GM21528 (cell line): ENCODE measurements at regions not wholly inside any gene's neighbourhood (a gene's known extent, or its start where the extent isn't known, plus 50 kb on each side); places are given as distances from the start of the nearest gene placed in this dataset.

Experiments used
- ATAC-seq: cut with Tn5 transposase; IDR thresholded peaks from one replicate; pipeline ENCODE4 v1.9.1; 2021; ENCODE audit warnings: mild to moderate bottlenecking, moderate library complexity; ENCODE audit not compliant: unreplicated experiment, low FRiP score

DNA sequence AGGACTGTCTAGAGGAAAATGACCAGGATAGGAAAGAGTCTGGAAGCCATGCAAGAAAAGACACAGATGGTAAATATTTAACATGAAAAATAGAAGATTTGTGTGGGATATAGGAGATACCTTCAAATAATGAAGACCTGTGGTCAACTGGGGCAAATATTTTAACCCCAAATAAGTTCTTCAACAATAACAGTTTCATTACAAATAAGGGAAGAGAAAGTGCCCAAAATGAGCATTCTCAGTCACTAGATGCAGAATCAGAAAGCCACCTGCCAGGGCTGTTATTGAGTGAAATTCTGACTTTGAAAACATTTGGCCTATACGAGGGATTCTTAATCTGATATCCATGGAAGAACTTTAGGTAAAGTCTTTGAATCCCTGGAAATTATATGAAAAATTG, 231.2 kb upstream of the PLEKHG7 start:
- peak; percentile 45 for ATAC-seq

DNA sequence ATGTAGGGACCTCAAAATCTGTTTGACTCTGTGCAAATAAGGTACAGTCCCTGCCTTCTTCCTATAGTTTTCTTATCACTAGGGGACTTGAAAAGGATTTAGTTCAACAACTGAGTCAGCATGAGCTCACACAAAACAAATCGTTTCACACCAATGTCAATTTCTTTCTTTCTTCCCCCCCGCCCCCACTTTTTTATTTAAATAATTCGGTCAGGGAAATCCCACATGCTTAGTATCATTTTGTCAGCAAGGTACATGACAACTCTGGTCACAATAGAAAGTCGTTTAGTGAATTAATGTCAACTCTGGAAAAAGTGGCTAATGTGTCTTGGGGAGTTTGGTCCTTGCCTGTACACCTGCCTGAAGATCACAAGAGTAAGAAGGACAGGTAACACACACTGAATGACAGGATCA, 232.2 kb upstream of the PLEKHG7 start:
- no peak for ATAC-seq

DNA sequence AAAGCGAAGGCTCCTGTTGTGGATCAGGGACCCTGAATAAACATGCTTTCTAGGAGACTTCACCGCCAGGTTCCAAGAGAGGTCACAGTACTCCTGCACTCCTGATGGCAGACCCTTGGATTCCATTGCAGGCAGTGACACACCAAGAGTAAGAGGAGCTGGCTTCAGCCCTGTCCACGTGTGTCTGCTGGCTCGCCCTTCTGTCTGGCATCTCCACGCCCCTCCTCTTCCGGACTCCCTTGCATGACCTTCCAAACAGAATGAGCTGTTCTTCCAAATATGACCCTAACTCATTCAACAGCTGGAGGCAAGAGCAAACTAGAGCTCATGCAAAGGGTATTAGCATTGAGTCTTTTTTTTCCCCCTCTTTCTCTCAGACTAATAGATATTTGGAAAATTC, 233.0 kb upstream of the PLEKHG7 start:
- no peak for ATAC-seq

DNA sequence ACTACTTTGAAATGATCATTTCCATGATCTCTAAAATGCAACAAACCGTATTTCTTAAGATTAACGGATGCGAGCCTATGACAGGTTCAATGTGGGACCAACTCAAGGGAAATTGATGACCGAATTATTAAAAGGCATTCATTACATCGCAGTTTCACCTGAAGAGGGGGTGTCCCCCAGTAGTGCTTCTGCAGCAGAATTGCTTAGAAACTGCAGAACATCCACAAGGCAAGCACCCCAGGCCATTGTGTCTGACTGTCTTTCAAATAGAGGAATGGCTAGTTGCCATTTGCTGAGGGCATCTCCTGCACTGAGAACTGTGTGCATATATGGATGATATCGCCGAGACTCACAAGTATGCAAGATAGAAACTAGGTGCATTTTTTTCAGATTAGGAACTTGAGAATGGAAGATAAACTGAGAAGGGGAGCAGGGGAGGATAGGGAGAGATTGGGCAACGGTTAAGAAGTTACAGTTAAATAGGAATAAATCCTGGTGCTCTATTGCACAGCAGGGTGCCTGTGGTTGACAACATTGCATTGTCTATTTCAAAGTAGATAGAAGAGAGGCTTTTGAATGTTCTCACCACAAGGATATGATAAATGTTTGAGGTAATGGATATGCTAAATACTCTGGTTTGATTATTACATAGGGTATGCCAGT, 234.3 kb upstream of the PLEKHG7 start:
- no peak for ATAC-seq

DNA sequence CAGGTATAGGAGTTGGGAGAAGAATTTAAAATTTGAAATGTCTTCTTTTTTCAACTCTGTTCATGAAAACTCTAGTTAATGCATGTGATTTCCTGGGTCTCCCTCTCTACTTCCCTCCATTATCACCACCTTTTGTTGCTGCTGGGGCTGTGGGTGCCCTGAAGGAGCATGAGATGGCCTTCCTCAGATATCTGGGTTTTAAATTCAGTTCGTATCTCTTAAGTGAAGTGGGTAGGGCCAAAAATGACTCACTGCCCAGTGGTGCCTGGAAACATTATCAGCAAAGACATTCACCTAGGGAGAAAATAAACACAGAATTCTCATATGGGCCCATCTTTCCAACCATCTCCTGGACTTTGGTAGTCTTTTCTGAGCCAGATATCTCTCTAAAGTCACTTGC, 234.9 kb upstream of the PLEKHG7 start:
- no peak for ATAC-seq

DNA sequence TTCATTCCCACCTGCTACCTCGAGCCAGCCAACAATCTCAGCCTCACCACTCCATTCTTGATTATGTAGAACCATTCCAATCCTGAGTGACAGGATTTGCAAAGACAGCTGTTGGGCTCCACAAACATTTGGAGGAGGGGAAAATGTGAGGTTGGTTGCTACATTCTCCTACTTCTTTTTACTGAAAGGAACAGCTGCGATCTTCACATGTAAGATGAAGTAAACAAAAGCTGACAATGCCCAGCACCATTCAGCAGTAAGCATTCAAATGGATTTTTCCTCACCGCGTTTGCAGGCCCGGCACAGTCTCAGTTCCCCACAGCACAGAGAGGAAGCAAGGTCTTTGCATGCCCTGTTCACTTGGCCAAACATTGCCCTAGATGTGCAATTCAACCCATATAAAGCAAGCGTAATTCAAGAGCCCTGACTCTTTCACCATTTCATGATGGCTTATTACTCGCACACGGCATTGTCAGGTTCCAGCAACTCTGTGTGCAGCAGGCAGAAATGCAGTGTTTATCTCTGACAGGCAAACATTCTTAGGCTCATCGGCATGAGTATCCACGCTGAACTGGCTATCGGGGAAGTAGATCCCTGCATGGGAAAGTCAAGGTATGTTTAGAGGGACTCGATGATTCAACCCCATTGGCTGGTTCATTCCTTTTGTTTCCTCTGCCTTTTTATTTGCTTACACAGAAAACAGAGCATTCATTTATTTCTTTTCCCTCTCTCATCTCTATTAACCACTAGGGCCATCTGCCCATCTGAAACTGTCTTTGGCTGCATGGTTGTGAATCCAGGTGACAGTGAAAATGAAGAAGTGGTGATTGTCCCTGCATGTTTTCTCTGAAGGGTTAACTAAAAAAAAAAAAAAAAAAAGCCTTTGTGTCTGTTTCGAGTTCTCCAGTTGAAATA, 236.1 kb upstream of the PLEKHG7 start:
- peak; percentile 42 for ATAC-seq

- ATAC-seq, result no peak
Measured at GRCh38 chr12:92465786-92466295, 236.9 kb upstream of the PLEKHG7 start.

DNA sequence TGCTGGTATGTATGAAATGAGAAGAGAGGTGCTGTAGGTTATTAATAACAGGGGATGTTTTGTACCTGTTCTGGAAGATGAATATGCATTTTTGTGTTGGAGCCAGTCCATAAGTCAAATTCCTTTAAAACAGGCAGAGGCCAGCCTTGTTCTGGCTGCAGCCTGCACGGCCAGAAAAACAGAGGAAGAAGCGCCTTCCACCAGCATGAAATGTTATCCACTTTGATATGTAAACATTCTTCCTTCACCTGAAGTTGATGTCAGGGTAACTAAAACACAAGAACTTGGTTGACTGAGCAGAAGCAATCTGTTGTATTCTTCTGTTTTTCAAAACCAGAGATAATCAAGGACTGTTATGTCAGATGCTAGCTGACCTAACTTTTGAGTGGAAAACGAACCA, 237.9 kb upstream of the PLEKHG7 start:
- ATAC-seq, result no peak

GRCh38 chr12:92463171-92463570, 239.6 kb upstream of the PLEKHG7 start:
- no peak for ATAC-seq

DNA sequence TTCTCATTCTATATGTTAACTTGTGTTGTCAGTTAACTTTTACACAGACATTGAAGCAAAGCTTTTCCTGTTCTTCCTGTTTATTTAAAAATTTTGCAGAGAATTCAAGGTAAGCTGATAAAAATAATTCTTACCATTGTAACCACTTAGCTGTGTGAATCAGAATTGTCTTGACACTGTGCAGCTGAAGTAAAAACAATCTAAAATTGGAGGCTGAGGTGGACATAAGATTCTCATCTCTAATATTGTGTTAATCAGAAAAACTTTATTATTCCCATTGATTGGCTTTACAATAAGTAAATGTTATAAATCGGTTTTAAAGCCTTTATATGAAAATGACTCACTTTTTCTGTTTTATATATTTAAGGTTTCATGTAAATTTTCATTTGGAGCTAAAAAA, 240.3 kb upstream of the PLEKHG7 start:
- no peak for ATAC-seq

GRCh38 chr12:92462049-92462448, 240.7 kb upstream of the PLEKHG7 start:
- peak; percentile 71 for ATAC-seq

DNA sequence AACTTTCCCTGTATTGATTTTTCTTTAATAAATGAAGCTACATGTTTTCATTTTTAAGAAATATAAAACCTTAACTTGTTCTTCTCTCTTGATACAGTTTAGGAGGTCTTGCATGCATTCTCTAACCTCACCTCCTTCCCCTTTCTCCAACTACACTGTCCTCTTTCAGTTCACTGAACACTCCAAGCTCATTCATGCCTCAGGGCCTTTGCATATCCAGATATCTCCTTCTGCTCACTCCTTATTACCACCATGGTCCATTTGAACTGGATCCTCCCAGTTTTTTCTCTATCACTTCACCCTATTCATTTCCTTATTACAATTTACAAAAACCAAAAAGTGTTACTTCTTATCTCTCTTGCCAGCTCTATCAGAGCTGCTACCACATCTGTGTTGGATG, 242.9 kb upstream of the PLEKHG7 start:
- ATAC-seq, result no peak

DNA sequence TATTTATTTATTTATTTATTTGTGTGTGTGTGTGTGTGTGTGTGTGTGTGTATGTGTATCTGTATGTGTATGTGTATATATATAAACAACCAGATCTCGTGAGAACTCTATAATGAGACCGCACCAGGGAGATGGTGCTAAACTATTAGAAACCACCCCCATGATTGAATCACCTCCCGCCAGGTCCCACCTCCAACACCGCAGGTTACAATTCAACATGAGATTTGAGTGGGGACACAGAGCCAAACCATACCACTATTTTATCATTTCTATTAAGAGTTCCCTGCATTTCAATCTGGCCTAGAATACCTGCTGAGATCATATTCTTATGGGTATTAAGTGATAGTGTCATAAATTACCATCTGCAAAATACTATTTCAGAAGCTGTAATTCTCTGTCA, 243.8 kb upstream of the PLEKHG7 start:
- ATAC-seq, result no peak

GRCh38 chr12:92457458-92458180, 245.2 kb upstream of the PLEKHG7 start:
- ATAC-seq, result no peak

GRCh38 chr12:92452763-92453162, 250.0 kb upstream of the PLEKHG7 start:
- ATAC-seq, result no peak

GRCh38 chr12:92446083-92446460, 256.7 kb upstream of the PLEKHG7 start:
- peak; percentile 2 for ATAC-seq

GRCh38 chr12:92445253-92446082, 257.3 kb upstream of the PLEKHG7 start:
- ATAC-seq, result peak; percentile 93

DNA sequence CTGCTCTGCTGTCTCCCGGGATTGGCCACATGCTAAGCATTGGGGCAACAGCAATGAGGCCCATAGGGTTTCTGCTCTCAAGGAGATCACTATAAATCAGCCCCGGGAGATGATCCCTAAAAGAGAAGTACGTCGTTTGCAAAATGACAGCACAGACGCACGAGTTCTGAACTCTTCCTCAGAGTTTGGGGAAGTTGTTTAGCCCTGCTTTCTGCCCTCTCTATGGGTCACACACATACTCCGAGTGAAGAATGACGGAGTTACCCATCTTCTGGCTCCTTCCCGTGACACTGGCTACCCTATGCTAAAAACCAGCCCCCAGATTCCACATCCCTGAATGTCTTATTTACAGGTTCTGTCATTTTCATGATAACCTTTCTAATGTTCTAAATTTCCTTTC, 258.0 kb upstream of the PLEKHG7 start:
- peak; percentile 31 for ATAC-seq

DNA sequence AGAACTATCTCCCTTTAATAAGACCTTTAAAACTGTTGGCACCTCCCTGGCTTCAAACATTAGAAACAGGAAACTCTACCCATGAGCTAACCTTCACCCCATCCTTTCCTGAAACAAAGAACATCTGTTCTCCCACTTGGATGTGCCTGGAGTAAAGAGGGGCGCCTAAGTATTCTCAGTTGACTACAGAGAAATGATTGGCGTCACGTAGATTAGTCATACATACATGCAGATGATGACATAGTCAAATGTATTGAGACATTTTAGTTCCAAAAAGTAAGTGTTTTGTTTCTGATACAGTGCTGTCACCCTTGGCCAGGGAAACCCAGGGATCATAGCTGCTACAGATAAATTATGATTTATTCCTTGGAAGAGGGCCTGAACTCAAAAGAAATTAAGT, 260.0 kb upstream of the PLEKHG7 start:
- no peak for ATAC-seq

GRCh38 chr12:92440072-92440471, 262.7 kb upstream of the PLEKHG7 start:
- ATAC-seq, result no peak
